IMR-90 (cell line): ENCODE measurements at regions not wholly inside any gene's neighbourhood (a gene's known extent, or its start where the extent isn't known, plus 50 kb on each side); places are given as distances from the start of the nearest gene placed in this dataset.

ENCODE experiments used
- ATAC-seq: fragments of 200-7000 bp; cut with Tn5 transposase; 2 replicates; pipeline ENCODE4 v1.9.1; 2020; ENCODE audit warnings: low read depth, mild to moderate bottlenecking, moderate library complexity
- BruUV-seq: library from RNA; stranded (reverse); fragments of 400-500 nt; replicated peaks from 2 replicates; lab custom pipeline; 2021; lab: Mats Ljungman, UMichigan
- CTCF ChIA-PET: fragments of 300-600 bp; formaldehyde crosslinking; extraction: SDS; loops from one replicate; lab custom pipeline; 2021; ENCODE audit warnings: antibody characterized with exemption; lab: Yijun Ruan, JAX
- POLR2A ChIA-PET: fragments of 300-600 bp; sonication (Branson Sonifier 250); formaldehyde crosslinking; loops from one replicate; lab custom pipeline; 2022; ENCODE audit warnings: antibody characterized with exemption; ENCODE audit not compliant: unreplicated experiment; lab: Charles Lee
- DNase-seq: peaks from one replicate; pipeline ENCODE4 v3.0.0; 2013
- H2AFZ ChIP-seq: replicated peaks from 2 replicates; pipeline ENCODE3; 2013; ENCODE audit warnings: low read length, mild to moderate bottlenecking; ENCODE audit not compliant: poor library complexity
- H2AK5ac ChIP-seq: 2 replicates; pipeline ENCODE4 v1.6.1; 2013; ENCODE audit warnings: low read depth, low read length, inconsistent platforms
- H2AK9ac ChIP-seq: replicated peaks from 2 replicates; pipeline ENCODE3; 2013; ENCODE audit warnings: mild to moderate bottlenecking, low read depth, low read length, moderate library complexity; ENCODE audit not compliant: poor library complexity
- H2BK120ac ChIP-seq: 2 replicates; pipeline ENCODE4 v1.6.1; 2013; ENCODE audit warnings: low read depth, low read length, inconsistent platforms
- H2BK15ac ChIP-seq: 3 replicates; pipeline ENCODE4 v1.6.1; 2013; ENCODE audit warnings: low read depth, low read length, inconsistent platforms
- H2BK20ac ChIP-seq: 2 replicates; pipeline ENCODE4 v1.6.1; 2013; ENCODE audit warnings: low read depth, mild to moderate bottlenecking, inconsistent platforms, low read length, moderate library complexity
- H2BK5ac ChIP-seq: 2 replicates; pipeline ENCODE4 v1.6.1; 2013; ENCODE audit warnings: mild to moderate bottlenecking, low read depth, low read length, inconsistent platforms; ENCODE audit not compliant: poor library complexity, severe bottlenecking
- H3K14ac ChIP-seq: replicated peaks from 2 replicates; pipeline ENCODE4 v1.6.1; 2013; ENCODE audit warnings: low read depth, low read length, inconsistent platforms
- H3K18ac ChIP-seq: 2 replicates; pipeline ENCODE4 v1.6.1; 2013; ENCODE audit warnings: low read depth, low read length, control low read depth
- H3K23ac ChIP-seq: 2 replicates; pipeline ENCODE4 v1.6.1; 2013; ENCODE audit warnings: low read depth, low read length, inconsistent platforms
- H3K27ac ChIP-seq: 2 replicates; pipeline ENCODE4 v1.5.1; 2013; ENCODE audit warnings: mild to moderate bottlenecking, control low read depth, low read length; ENCODE audit not compliant: insufficient read depth
- H3K27me3 ChIP-seq: 2 replicates; pipeline ENCODE4 v1.6.1; 2013; ENCODE audit warnings: low read length; ENCODE audit not compliant: control insufficient read depth, insufficient read depth
- H3K36me3 ChIP-seq: 2 replicates; pipeline ENCODE4 v1.6.1; 2013; ENCODE audit warnings: low read length, mixed read lengths; ENCODE audit not compliant: control insufficient read depth, insufficient read depth
- H3K4ac ChIP-seq: 2 replicates; pipeline ENCODE4 v1.6.1; 2013; ENCODE audit warnings: low read depth, low read length, inconsistent platforms
- H3K4me1 ChIP-seq: 2 replicates; pipeline ENCODE4 v1.6.1; 2013; ENCODE audit warnings: low read length, mixed read lengths; ENCODE audit not compliant: control insufficient read depth, insufficient read depth
- H3K4me2 ChIP-seq: 2 replicates; pipeline ENCODE4 v1.6.1; 2013; ENCODE audit warnings: low read depth, mild to moderate bottlenecking, control low read depth, low read length, moderate library complexity
- H3K4me3 ChIP-seq: 2 replicates; pipeline ENCODE4 v1.5.1; 2013; ENCODE audit warnings: low read depth, mild to moderate bottlenecking, control low read depth, low read length, moderate library complexity; ENCODE audit not compliant: insufficient read depth
- H3K56ac ChIP-seq: 2 replicates; pipeline ENCODE4 v1.6.1; 2013; ENCODE audit warnings: low read length, inconsistent platforms; ENCODE audit not compliant: insufficient read depth; ENCODE audit errors: extremely low read depth
- H3K79me1 ChIP-seq, 2 experiments: 2 replicates each; pipeline ENCODE4 v1.6.1; 2013; ENCODE audit warnings: low read length in 2 of 2, inconsistent platforms in 1 of 2, low read depth in 1 of 2
- H3K9ac ChIP-seq: 2 replicates; pipeline ENCODE4 v1.6.1; 2013; ENCODE audit warnings: low read depth, low read length, control low read depth
- H3K9me1 ChIP-seq: 2 replicates; pipeline ENCODE4 v1.6.1; 2013; ENCODE audit warnings: low read length, inconsistent platforms; ENCODE audit not compliant: insufficient read depth
- H3K9me3 ChIP-seq: 2 replicates; pipeline ENCODE4 v1.6.1; 2013; ENCODE audit warnings: low read length; ENCODE audit not compliant: control insufficient read depth, insufficient read depth
- H4K20me1 ChIP-seq: 2 replicates; pipeline ENCODE4 v1.6.1; 2013; ENCODE audit warnings: low read length, inconsistent platforms; ENCODE audit not compliant: insufficient read depth
- H4K5ac ChIP-seq: 2 replicates; pipeline ENCODE4 v1.6.1; 2013; ENCODE audit warnings: mild to moderate bottlenecking, low read depth, low read length, control low read depth
- H4K8ac ChIP-seq, 2 experiments: 2 replicates each; pipeline ENCODE4 v1.6.1; 2013; ENCODE audit warnings: low read depth in 2 of 2, low read length in 2 of 2, control low read depth in 1 of 2, inconsistent platforms in 1 of 2
- H4K91ac ChIP-seq: 2 replicates; pipeline ENCODE4 v1.6.1; 2013; ENCODE audit warnings: low read depth, low read length, inconsistent platforms; ENCODE audit not compliant: insufficient read depth
- BHLHE40 ChIP-seq: fragments of 150-350 bp; IDR thresholded peaks from 2 replicates; pipeline ENCODE4 v1.6.1; 2016; ENCODE audit warnings: mild to moderate bottlenecking, low read depth, low read length
- CEBPB ChIP-seq: IDR thresholded peaks from 2 replicates; pipeline ENCODE4 v1.6.1; 2012; ENCODE audit warnings: low read depth, low read length, improper control_type of control experiment
- CHD1 ChIP-seq: IDR thresholded peaks from 2 replicates; pipeline ENCODE4 v1.6.1; 2012; ENCODE audit warnings: low read depth, low read length, improper control_type of control experiment
- CTCF ChIP-seq: conservative IDR thresholded peaks from 2 replicates; pipeline ENCODE4 v1.5.1; 2012; ENCODE audit warnings: mild to moderate bottlenecking, low read depth, low read length, improper control_type of control experiment
- ELK1 ChIP-seq: fragments of 150-350 bp; IDR thresholded peaks from 2 replicates; pipeline ENCODE4 v1.6.1; 2016; ENCODE audit warnings: low read depth, mild to moderate bottlenecking, low read length, moderate library complexity, borderline replicate concordance
- FOS ChIP-seq: fragments of 150-350 bp; IDR thresholded peaks from 2 replicates; pipeline ENCODE4 v1.6.1; 2016; ENCODE audit warnings: low read depth, low read length
- MAFK ChIP-seq: IDR thresholded peaks from 2 replicates; pipeline ENCODE4 v1.6.1; 2012; ENCODE audit warnings: low read depth, low read length, improper control_type of control experiment
- MAZ ChIP-seq: IDR thresholded peaks from 2 replicates; pipeline ENCODE4 v1.6.1; 2012; ENCODE audit warnings: low read depth, mild to moderate bottlenecking, low read length, improper control_type of control experiment, moderate library complexity, borderline replicate concordance
- MXI1 ChIP-seq: IDR thresholded peaks from 2 replicates; pipeline ENCODE4 v1.6.1; 2012; ENCODE audit warnings: low read depth, mild to moderate bottlenecking, low read length, moderate library complexity, borderline replicate concordance
- NFE2L2 ChIP-seq: fragments of 150-350 bp; IDR thresholded peaks from 2 replicates; pipeline ENCODE4 v1.6.1; 2016; ENCODE audit warnings: low read depth, mild to moderate bottlenecking, low read length
- POLR2A ChIP-seq: IDR thresholded peaks from 2 replicates; pipeline ENCODE4 v1.6.1; 2012; ENCODE audit warnings: mild to moderate bottlenecking, low read depth, low read length
- RAD21 ChIP-seq: IDR thresholded peaks from 2 replicates; pipeline ENCODE4 v1.6.1; 2012; ENCODE audit warnings: low read length, improper control_type of control experiment
- RCOR1 ChIP-seq: IDR thresholded peaks from 2 replicates; pipeline ENCODE4 v1.6.1; 2012; ENCODE audit warnings: mild to moderate bottlenecking, low read length, improper control_type of control experiment; ENCODE audit not compliant: insufficient replicate concordance
- RFX5 ChIP-seq: IDR thresholded peaks from 2 replicates; pipeline ENCODE4 v1.8.0; 2012; ENCODE audit warnings: low read depth, mild to moderate bottlenecking, low read length, moderate library complexity
- SMC3 ChIP-seq: fragments of 150-350 bp; IDR thresholded peaks from 2 replicates; pipeline ENCODE4 v1.6.1; 2016; ENCODE audit warnings: low read depth, mild to moderate bottlenecking, antibody characterized with exemption, low read length, moderate library complexity
- USF2 ChIP-seq: fragments of 150-350 bp; IDR thresholded peaks from 2 replicates; pipeline ENCODE4 v1.6.1; 2017; ENCODE audit warnings: mild to moderate bottlenecking, antibody characterized with exemption, low read length, low read depth
- WGBS, 2 experiments: methylation state at CpG; one replicate each; pipeline versions ENCODE4 v1.1.5 to v1.1.7; 2013; ENCODE audit warnings: missing lambda C conversion rate in 2 of 2; ENCODE audit not compliant: insufficient read length in 1 of 2; ENCODE audit errors: extremely low coverage in 2 of 2; 5-methylcytosine and 5-hydroxymethylcytosine counted together
- dilution Hi-C: fragments of 300-500 bp; cut with HindIII; formaldehyde crosslinking; loops from one replicate; pipeline ENCODE4 v1.14.3; 2018; ENCODE audit warnings: low sequenced_read_pairs; ENCODE audit not compliant: unreplicated experiment
- in situ Hi-C: fragments of 300-500 bp; cut with MboI; formaldehyde crosslinking; loops from 3 replicates; pipeline ENCODE4 v1.14.3; 2019; ENCODE audit warnings: low sequenced_read_pairs, inconsistent platforms, mixed read lengths
- intact Hi-C: fragments of 100-400 bp; cut with micrococcal nuclease; formaldehyde crosslinking; loops from 2 replicates; pipeline ENCODE4 v1.10.0; 2022

GRCh38 chr14:51592836-51593235 is 58.9 kb upstream of the FRMD6 start:
- ATAC-seq = no peak
- POLR2A ChIA-PET = no interaction called here

More at GRCh38 chr14:51592836-51593235, 58.9 kb upstream of the FRMD6 start:
- Histone ChIP-seq H4K20me1 (no peaks in the 10 kb centered on the region), H3K9me3 (no peaks in the 10 kb centered on the region), H3K4me1 (peaks cover 10% of the 10 kb centered on the region), H4K91ac (no peak overlapping the region), H3K4me3 (no peak overlapping the region), H3K9ac (no peak overlapping the region), H3K4me2 (no peak overlapping the region), H3K9me1 (peaks cover 13% of the 10 kb centered on the region; the same call in 1 of the 2 replicates), H2AK5ac (0 out of 2 replicates have a peak overlapping the region, but pooled peaks have one; percentile 69), H2BK15ac (0 out of 3 replicates have a peak overlapping the region, but pooled peaks have one; percentile 86), H3K27me3 (no peaks in the 10 kb centered on the region), H2BK120ac (no peak overlapping the region), H3K4ac (no peak overlapping the region), H2AK9ac (no peak overlapping the region), H3K79me1 (peaks cover 2 to 13% of the 10 kb centered on the region in 2 experiments; a peak in 3 of 4 replicates), H3K18ac (no peak overlapping the region), H4K8ac (peak overlapping the region in 1 of 2 experiments; percentile 11; a peak in 1 of 4 replicates), H2AFZ (no peak overlapping the region), H2BK20ac (no peak overlapping the region), H3K23ac (no peak overlapping the region), H3K27ac (no peak overlapping the region), H2BK5ac (no peak overlapping the region), H3K56ac (no peak overlapping the region), H4K5ac (no peak overlapping the region), H3K36me3 (no peaks in the 10 kb centered on the region), H3K14ac (no peak overlapping the region)
- dilution Hi-C loops = no loop called here
- intact Hi-C loops = no loop called here
- in situ Hi-C loops = no loop called here
- CTCF ChIA-PET = no interaction called here
- WGBS, 2 experiments = no CpG with 5 or more reads among the region's 2 CpGs
- no peak for DNase-seq
- no TSS peak for BruUV-seq
- TF ChIP-seq RAD21 (no peak), RFX5 (no peak), ELK1 (no peak), USF2 (no peak), POLR2A (no peak), MAZ (no peak), RCOR1 (no peak), NFE2L2 (no peak), CHD1 (no peak), FOS (no peak), CTCF (no peak), MAFK (no peak), CEBPB (no peak), SMC3 (no peak), MXI1 (no peak), BHLHE40 (no peak)
